HT-29 (cell line): ENCODE measurements at regions not wholly inside any gene's neighbourhood (a gene's known extent, or its start where the extent isn't known, plus 50 kb on each side); places are given as distances from the start of the nearest gene placed in this dataset.

Source experiments
- DNase-seq: peaks from one replicate; pipeline ENCODE4 v3.0.0-alpha.2; 2015; ENCODE audit warnings: low spot score

DNA sequence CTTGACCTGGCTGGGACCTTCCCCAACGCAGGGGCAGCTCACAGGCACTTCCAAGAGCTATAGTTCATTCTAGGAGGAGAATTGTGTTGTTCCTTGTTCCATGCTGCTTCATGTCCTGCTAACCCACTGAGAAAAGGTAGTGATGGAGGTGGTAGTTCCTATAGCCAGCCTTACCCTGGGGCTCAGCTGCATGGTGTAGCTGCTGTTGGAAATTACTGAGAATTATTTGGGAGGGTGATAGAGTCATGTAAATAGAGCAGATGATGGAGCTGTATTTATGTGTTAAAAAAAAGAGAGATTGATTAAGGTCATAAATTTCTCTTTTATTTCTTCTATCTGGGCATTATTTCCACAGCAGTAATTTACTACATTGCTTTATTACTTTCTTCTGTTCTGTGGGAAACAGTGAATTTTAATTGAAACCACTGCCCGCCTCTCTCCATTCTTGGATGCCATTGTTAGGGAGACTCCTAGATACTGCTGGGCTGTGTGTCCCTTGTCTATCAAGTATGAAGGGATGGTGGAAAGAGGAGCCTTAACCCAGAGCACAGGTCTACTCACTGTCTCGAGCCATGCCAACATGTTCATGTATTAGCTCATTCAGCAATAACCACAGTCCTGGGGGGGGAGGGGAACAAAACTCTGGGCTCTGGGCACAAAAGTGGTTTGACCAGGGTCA lies 309.2 kb downstream of the FAT3 start:
- no peak for DNase-seq

DNA sequence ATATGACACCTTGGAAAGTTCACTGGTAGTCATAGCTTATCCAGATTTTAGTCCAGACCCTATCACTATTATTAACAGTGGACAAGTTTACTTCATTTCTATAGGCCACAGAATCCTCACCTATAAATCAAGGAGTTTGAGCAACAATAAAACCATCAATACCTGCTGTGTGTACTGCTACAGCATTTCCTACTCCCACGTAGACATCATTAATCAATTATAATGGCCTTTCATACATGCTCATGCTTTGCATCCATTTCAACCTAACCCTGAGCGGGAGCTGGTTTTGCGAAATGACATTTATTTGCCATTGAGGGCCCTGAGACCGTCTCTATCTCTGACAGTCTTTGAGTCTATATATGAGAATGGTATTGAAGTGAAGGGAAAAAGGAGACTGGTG lies 312.3 kb downstream of the FAT3 start:
- DNase-seq = no peak

DNA sequence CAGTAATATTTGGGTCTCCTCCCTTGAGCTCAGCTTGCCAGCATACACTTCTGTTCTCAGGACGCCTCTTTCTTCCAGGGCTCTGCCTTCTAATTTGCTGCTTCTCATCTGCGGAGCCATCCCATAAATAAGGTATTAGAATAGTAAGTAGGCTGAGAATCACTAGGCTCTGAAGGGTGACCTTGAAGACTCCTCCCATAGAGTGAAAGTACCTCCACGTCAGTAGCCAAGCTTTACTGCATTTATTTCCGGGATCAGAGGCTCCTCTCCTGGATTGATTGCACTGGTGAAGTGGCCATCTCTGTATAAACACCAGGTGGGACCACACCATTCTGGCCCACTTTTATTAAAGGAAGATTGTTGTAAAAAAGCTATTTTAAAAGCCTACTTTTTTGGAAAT lies 315.5 kb downstream of the FAT3 start:
- no peak for DNase-seq

DNA sequence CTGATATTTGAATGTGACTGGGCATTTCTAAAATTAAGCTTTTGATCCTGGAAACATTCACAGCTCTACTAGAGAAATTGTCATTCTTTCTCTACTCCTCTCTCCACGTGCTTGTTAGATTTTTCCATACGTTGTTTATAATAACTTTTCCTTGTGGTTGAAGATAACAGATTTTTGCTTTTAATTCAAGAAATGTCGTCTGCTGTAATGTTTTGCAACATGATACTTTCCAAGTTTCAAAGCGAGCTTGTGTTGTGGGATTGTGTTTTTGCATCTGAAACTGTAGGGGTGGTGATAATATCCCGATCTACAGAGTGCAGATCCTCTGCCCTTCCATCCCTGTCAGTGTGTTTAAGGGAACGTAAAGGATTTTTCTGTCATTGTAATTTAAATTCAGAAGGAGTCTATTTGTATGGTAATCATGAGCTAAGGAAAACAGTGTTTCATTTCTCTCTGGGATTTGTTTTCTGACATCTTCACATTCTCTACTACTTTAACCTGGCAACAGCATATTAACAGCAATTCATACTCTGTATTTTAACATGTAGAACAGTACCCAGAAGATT lies 321.4 kb downstream of the FAT3 start:
- DNase-seq = no peak

DNA sequence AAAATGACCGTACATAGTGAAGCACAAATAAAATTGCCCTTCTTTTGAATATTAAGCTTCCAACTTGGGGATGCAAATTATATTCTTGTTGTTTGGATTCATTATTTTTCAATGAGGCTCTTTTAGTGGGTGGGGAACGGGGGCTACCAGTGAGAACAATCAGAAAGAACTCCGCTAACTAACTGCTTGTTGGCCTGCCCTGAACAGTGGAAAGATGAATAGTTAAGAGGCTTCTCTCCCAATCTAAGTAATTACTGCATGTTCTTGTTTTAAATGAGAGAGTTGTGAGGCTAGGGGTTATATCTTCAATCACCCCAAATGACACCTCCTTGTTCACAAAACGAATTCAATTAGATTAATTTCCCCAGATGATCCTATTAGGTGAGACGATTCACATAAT lies 322.0 kb downstream of the FAT3 start:
- no peak for DNase-seq

DNA sequence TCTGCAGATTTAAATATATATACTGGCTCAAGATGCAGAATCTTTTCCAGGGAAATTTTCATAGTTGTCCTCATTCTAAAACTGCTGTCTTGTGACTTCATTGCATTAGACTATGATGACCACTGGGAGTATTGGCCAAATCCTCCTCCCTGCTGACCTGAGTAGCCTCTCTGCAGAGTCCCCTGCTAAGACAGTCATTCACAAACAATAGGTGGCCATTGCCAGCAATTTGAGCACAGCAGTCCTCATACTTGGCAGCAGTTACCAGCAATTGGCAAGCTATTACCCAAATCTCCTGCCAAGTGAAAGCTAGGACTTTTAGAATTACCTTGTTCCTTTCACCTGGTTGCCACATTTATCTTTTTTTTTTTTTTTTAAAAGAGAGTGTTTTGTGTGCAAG lies 325.8 kb downstream of the FAT3 start:
- DNase-seq = no peak

DNA sequence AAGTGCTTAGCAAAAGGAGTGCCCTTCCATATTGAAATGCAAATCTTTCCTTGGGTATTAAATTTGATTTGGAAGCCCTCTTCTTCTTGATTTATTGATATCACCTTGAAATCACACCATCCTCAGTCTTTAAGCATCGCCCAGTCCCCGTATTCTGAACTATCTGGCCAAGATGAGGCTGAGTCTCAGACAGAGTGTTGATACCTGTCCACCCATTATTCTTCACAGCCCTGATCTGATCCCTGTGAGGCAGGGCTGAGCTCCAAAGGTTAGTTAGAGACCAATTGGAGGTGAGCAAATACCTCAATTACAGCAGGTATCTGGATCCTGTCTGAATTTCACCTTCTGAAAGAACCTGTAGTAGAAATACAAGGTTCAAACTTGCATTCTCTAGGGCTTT lies 326.3 kb downstream of the FAT3 start:
- no peak for DNase-seq

DNA sequence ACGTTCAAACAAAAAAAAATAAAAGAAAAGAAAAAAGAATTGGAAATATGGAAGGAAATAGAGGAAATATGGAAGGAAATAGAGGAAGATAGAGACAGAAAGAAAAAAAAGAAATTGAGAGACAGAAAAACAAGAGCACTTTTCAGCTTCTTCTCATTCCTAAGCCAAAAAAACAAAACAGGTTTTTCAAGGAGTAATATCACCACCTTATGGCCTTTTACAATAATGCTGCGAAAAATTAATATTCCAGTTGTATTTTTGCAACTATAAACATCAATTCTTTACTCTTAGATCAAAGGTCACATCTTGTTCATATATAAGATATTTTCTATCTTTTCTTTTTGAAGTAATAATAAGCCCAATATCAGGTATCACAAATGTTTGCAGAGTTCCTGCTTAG lies 328.3 kb downstream of the FAT3 start:
- DNase-seq = peak; percentile 14

DNA sequence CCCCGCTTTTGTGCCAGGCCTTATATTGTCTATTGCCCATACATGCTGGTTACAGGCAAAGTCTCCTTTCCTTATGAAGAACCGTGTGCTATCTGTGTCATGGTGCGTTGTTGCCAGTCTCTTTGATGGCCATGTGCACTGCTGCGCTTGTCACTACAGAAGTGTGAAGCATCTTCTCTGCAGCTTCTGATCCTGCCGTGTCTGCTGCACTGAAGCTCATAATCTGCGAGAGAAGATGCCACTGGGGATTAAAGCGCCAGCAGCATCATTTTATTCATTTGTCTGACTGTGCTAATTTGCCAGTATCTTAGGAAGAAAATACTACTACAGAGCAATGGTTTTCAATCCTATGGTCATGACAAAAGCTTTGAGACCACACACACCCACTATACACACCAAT lies 330.1 kb downstream of the FAT3 start:
- DNase-seq = no peak

DNA sequence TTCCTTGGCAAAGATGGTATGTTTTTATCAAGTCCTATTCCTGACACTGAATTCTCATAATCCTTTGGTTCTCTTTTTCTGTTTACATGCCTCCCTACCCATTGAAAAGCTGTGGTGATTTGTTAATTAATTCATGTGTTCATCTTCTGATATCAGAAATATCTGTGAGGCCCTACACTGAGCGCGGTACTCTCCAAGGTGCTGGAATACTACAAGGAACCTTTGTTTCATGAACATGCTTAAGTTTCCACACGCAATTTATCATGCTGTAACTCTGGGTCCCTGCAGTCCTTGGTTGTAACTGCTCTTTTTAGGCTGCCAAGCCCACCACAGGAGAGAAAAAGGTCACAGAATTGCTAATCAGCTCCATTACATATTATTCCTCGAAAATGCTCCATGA lies 331.8 kb downstream of the FAT3 start:
- peak; percentile 44 for DNase-seq

DNA sequence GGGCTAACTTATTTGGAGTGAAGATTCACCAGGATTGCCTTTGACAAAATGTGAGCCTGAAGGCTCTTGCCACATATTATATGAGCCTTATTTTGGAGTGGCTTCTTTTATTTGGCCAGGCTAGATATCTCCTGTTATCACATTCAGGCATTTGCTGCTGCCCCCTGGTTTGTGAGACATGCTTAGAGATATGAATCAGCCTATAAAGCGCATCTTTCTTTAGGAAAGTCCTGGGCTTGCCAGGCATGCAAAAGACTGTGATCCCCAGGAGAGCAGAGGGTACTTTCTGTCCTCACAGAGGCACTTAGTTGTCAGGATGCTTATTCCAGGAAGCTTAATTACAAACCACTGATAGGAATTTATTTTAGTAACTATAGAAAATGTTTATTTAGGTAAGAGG lies 333.3 kb downstream of the FAT3 start:
- no peak for DNase-seq

DNA sequence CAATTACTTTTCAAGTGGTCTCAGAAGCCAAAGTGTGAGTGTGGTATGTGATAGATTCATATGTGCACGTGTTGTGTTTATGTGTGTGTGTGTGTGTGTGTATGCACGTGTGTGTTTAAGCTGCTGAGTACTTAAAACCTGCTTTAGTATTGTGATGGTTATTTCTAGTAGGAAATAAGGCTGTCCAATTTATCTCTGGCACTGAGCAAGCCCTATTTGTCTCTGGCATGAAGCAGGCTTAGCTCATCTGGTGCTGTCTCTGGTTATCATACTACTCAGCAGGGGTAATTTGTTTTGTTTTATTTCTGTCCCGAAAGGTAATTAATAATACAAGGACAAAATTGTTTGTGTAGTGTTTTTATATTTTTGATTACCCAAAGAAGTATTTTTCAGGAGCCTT lies 333.7 kb downstream of the FAT3 start:
- no peak for DNase-seq

DNA sequence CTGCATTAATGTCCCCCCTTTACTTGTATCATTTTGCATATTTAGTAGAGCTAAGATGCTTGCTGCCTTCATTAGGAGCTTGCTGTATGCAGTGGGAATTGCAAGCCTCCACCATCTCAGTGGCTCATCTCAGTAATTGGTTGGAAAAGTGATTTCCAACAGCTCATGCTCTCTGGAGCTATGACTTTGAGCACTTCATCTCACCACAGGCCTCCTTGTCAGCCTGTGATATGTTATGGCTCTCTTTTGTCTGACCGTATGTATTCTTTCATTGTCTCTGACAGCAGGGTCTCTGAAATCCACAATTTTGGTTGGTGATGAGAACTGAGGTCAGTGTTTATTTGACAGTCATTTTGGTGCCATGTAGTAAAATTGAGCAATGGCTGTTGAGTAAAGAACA lies 345.1 kb downstream of the FAT3 start:
- no peak for DNase-seq

DNA sequence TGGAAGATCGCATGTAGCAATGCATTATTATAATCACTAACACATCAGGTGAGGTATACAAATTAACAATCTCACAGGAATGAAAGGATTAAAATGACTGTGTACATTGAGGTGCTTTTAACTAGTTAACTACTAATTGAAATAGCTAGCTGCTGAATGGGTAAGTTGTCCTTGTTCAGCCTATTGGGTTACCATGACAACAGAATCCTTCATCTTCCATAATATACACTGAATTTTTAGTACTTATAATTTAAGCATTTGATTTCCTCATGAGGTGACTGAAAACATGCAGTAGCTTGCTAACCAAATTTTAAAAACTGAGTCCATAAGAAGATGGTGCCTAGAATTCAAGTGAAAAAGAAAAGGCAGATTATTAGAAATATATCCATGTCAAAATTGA lies 347.9 kb downstream of the FAT3 start:
- no peak for DNase-seq

DNA sequence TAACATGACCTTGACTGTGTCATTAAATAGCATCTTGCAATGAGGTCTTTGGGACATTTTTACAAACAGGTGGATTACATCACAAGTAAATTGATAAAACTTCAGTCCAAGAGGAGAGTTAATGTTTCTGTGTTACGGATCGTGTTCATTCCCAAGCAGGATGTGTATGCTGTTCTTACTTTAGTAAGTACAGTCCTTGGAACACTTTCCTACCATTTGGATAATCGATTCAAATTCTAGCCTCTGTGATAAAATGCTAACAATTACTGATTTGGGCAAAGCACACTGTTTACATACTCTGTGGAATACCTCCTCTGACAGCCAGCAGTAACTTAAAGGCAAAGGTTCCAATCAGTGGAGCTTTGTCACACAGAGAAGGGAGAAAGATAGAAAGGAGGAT lies 351.7 kb downstream of the FAT3 start:
- DNase-seq = no peak

DNA sequence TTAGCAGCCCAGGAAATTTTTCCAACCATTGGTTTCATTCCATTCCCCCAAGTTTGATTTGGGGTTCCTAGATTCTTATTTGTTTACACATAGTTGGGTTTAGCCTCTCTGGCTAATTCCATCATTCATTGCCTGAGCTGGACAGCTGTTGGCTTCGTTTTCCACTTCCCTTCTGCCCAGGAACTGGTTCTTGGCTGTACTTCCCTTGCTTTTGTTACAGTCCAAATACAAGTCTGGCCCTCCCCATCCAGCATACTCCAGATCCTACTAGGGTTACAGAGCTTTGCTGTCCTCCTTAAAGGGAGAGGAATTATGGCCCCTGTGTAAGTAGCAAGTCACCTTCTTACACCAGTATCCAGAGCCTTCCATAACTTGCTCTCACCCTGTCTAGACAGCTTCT lies 356.3 kb downstream of the FAT3 start:
- DNase-seq = no peak

DNA sequence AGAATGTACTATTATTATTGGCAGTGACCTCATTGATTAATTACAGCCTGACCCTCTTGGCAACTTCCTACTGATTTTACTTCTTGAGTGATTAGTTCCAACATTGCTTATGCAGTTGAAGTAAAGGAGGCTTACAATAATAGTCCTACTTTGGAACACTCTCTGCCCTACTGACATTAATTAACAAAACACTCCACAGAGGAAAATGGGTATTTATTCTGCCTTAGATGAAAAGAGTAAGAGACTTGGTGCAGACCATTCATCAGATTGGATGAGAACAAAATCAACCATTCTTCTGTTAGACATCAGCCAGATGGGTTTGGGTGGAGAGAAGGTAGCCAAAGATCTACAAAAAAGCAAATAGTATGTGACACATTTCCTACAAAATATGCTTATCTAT lies 363.8 kb downstream of the FAT3 start:
- no peak for DNase-seq

DNA sequence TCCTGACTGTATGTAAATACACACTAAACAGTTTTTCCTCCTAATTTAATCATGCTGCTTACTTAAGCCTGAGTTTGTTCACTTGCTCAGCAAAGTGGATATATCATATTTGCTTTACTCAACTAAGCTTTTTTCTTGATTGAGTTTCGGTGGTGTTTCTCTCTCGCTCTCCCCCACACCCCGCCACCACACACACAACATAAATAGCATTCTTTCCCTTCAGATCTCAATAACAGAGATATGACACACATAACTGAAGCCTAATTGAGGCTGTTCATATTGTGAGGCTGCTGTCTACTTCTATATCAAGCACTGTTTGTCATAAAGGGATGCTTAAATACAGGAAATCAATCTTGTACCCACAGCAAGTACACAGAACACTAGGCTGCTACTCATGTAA lies 364.9 kb downstream of the FAT3 start:
- DNase-seq = no peak

DNA sequence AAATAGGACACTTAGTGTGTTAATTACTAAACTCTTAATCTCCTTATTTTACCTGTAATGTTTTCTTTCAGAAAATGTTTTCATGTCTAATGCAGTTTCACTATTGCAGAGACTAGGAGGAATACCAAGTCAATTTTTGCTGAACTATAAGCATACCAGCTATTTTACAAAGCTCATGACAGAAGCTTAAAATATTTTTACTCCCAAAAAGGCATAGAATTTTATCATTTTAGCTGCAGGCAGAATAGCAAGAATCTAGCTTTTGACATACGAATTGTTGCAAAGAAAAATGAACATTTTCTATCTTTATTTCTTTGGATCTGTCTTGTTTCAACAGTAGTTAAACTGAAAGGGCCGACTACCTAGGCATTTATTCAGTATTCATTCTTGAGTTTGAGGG lies 366.9 kb downstream of the FAT3 start:
- DNase-seq = no peak

DNA sequence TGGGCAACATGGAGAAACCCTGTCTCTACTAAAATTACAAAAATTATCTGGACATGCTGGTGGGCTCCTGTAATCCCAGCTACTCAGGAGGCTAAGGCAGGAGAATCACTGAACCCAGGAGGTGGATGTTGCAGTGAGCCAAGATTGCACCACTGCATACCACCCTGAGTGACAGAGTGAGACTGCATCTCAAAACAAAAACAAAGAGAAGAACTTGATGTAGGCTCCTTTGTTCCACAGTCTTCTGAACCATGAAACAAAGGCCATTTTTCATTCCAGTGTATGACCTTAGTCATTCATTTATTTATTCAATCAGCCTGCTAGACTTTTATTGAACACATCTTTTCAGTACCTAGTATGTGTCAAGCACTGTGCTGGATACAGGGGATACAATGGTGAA lies 369.6 kb downstream of the FAT3 start:
- DNase-seq = no peak

DNA sequence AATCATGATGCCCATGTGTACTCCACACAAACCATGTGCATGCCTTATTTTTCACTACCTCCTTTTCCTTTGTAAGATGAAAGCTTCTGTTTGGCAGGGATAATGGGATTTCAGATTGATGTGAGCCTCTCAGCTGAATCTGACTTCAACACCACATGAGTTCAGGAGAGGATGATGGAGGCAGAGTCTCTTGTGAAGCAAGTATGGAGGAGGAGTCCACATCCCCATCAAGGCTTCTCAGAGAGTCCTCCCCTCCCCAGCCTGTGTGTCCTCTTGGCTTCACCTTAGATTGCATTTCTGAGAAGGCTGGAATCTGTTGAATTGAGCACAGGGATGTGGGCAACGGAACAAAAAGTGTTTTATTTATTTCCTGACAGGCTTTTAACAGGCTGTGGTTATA lies 370.4 kb downstream of the FAT3 start:
- no peak for DNase-seq

DNA sequence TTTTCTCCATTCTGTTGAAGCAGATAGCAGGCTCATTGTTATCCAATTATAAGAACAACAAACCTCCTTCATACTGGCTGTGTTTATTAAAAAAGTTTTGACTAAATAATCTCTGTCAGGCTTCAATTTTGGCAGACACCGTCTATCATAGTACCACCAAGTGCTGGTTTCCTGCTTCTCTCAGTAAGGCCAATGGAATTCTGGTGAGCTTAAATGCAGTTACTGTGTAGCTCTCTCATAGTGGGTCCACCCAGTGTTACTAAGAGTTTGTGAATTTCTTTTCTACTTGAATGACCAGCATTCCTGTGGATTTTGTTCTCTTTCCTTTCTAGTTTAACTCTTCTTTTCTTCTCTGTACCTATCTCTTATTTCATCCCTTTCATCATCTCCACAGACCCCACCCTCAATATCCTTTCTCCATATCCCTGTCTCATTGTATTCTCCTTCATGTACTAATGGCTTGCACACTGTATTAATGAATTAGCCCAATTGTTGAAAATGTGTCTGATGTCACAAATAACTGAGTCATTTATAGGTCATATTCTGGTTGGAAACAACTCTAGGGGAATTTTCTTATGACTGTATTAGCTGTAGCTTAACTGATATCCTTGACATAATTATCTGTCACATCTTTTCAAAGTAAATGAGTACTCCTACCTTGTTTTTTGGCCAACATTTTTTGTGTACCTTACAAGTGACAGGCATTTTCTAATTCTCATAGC lies 372.1 kb downstream of the FAT3 start:
- no peak for DNase-seq

DNA sequence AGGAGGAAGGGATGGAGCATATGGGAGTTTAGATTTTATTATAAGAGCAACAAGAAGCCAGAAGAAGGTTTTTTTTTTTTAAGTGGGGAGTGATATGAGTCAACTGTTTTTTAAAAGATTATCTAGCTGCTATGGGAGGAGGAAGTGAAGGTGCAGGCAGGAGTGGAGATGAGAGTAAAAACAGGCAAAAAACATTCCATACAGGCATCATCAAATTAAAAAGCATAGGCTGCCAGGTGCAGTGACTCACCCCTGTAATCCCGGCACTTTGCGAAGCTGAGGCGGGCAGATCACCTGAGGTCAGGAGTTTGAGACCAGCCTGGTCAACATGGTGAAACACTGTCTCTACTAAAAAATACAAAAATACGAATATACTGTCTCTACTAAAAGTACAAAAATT lies 368.4 kb upstream of the MTNR1B start:
- DNase-seq = no peak
